ENCODE measurements at regions not wholly inside any gene's neighbourhood (a gene's known extent, or its start where the extent isn't known, plus 50 kb on each side); places are given as distances from the start of the nearest gene placed in this dataset.

- Mint-ChIP-seq H3K4me3 (no peak overlapping the region), H3K4me1 (no peaks in the 10 kb centered on the region), H3K9me3 (no peaks in the 10 kb centered on the region), H3K36me3 (ENCODE audit: low read depth) (no peaks in the 10 kb centered on the region), H3K27ac (no peak overlapping the region), H3K27me3 (peaks cover 30% of the 10 kb centered on the region)
- no peak for DNase-seq
- ChIA-PET CTCF (interaction anchor here (1.1 kb wide), 2 partner anchors 111 to 256 kb away, joined by 3 to 4 read pairs; no protein-coding TSS in a partner anchor), POLR2A (no interaction called here)
Observed at GRCh38 chr7:38112075-38112474, 66.0 kb upstream of the STARD3NL start.

DNA sequence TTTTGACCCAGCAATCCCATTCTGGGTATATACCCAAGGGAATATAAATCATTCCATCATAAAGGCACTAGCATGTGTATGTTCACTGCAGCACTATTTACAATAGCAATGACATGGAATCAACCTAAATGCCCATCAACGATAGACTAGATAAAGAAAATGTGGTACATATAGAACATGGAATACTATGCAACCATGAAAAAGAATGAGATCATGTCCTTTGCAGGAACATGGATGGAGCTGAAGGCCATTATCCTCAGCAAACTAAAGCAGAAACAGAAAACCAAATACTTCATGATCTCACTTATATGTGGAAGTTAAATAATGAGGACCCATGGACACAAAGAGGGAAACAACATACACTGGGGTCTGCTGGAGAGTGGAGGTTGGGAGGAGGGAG, 58.0 kb upstream of the STARD3NL start:
- no peak for DNase-seq
- Mint-ChIP-seq H3K4me3 (no peak overlapping the region), H3K27me3 (peaks cover 34% of the 10 kb centered on the region), H3K36me3 (ENCODE audit: low read depth) (no peaks in the 10 kb centered on the region), H3K4me1 (no peaks in the 10 kb centered on the region), H3K27ac (no peak overlapping the region), H3K9me3 (no peaks in the 10 kb centered on the region)
- ChIA-PET POLR2A (no interaction called here), CTCF (interaction anchor here (0.7 kb wide), 1 partner anchor 254 kb away, joined by 3 read pairs; no protein-coding TSS in a partner anchor)

GRCh38 chr7:38122501-38122900, 55.5 kb upstream of the STARD3NL start:
- POLR2A ChIA-PET: no interaction called here

DNA sequence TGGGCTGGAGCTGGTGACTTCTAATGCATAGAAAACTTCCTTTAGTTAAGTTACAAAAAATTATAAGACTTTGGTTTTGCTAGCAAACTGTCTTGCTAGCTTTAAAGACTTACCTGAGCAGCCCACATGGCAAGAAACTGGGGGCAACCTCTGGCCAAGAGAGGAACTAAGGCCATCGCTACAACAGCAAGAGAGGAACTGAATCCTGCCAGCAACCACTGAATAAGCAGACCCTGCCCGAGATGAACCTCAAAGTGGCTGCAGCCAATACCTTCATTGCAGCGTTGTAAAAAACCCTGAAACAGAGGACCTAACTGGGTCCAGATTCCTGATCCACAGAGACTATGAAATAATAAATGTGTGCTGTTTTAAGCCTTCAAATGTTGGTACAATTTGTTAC, 54.6 kb upstream of the STARD3NL start:
- Mint-ChIP-seq H3K36me3 (ENCODE audit: low read depth) (no peaks in the 10 kb centered on the region), H3K4me1 (no peaks in the 10 kb centered on the region), H3K27me3 (peaks cover 13% of the 10 kb centered on the region), H3K27ac (no peak overlapping the region), H3K4me3 (no peak overlapping the region), H3K9me3 (no peaks in the 10 kb centered on the region)
- DNase-seq: no peak
- ChIA-PET CTCF (no interaction called here), POLR2A (no interaction called here)

More at GRCh38 chr7:38122501-38122900, 55.5 kb upstream of the STARD3NL start:
- Mint-ChIP-seq H3K4me3 (no peak overlapping the region), H3K27ac (no peak overlapping the region), H3K27me3 (peaks cover 22% of the 10 kb centered on the region), H3K36me3 (ENCODE audit: low read depth) (no peaks in the 10 kb centered on the region), H3K4me1 (no peaks in the 10 kb centered on the region), H3K9me3 (no peaks in the 10 kb centered on the region)
- CTCF ChIA-PET: interaction anchor here (1.1 kb wide), 1 partner anchor 212 kb away, joined by 3 read pairs; no protein-coding TSS in a partner anchor
- no peak for DNase-seq

DNA sequence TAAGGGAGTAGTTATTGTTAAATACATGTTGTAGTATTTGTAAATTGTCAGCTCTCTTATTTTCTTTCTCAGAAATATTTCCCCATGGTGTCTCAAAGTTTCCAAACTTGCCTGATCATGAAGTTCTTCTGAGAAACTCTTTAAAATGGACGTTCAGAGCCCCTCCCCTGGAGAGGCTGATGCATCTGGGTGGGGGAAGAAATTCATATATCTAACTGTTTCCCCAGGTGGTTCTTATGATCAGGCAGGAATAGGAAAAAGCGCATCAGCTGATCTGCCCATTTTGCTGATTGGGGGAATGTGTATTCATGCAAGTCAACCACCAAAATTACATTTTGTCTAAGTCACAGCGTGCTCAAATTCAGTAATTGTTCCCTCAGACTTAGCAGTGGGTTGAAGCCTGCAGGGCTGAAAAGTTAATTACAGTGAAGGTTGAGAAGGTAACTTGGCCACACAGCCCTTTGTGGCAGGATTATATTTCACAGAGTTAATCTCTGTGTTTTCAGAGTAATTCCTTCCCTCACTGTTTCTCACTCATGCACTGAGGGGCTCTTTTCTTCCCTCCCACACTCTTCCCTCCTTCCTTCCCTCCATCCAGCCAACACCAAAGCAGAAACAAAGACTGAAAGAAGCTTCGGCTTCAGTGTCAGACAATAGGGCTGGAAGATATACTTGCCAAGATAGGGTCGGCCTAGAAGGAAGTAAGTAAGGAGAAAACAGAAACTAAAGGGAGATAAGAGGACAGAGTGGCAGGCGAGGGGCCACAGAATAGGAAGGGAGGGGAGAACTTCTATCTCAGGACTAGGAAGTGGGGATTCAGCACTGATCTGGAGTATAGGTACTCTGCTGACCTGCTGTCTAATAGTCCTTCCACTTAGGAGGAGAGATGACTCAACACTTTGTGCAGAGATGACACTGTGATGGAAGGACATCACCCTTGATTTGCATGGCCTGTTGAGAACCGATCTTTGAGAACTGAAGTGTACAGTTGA, 50.5 kb upstream of the STARD3NL start:
- H3K36me3 Mint-ChIP-seq (ENCODE audit: low read depth): no peaks in the 10 kb centered on the region
- ChIA-PET POLR2A (no interaction called here), CTCF (interaction anchor here (0.7 kb wide), 3 partner anchors 83 to 312 kb away, joined by 3 to 4 read pairs (median 3); no protein-coding TSS in a partner anchor)

More for the DNA sequence above, 50.5 kb upstream of the STARD3NL start:
- no peak overlapping the region for H3K27ac Mint-ChIP-seq
- no peaks in the 10 kb centered on the region for H3K4me1 Mint-ChIP-seq
- H3K27me3 Mint-ChIP-seq: peaks cover 6% of the 10 kb centered on the region
- H3K4me3 Mint-ChIP-seq: no peak overlapping the region
- no peaks in the 10 kb centered on the region for H3K9me3 Mint-ChIP-seq
- DNase-seq: no peak
